DOHH2 (cell line): ENCODE measurements at regions not wholly inside any gene's neighbourhood (a gene's known extent, or its start where the extent isn't known, plus 50 kb on each side); places are given as distances from the start of the nearest gene placed in this dataset.

Experiments
- CTCF ChIP-seq: fragments of 200-600 bp; sonication (generic); IDR thresholded peaks from one replicate; pipeline ENCODE4 v1.5.1; 2014; ENCODE audit warnings: antibody characterized with exemption, mild to moderate bottlenecking, low read depth, low read length; ENCODE audit not compliant: poor library complexity, severe bottlenecking
- EZH2phosphoT487 ChIP-seq: fragments of 200-600 bp; sonication (generic); IDR thresholded peaks from 2 replicates; pipeline ENCODE4 v1.6.1; 2017; ENCODE audit warnings: borderline replicate concordance, mild to moderate bottlenecking, antibody characterized with exemption, low read length, moderate library complexity, mixed read lengths

- TF ChIP-seq CTCF (no peak), EZH2phosphoT487 (no peak)
These were observed 162.5 kb upstream of the SETBP1 start for GRCh38 chr18:44518091-44518615.
